OCI-LY1 (cell line): ENCODE measurements at regions not wholly inside any gene's neighbourhood (a gene's known extent, or its start where the extent isn't known, plus 50 kb on each side); places are given as distances from the start of the nearest gene placed in this dataset.

Source experiments
- H2AFZ ChIP-seq: fragments of 200-600 bp; sonication (generic), shearing (Covaris generic); 2 replicates; pipeline ENCODE4 v1.6.0; 2014; ENCODE audit warnings: antibody characterized with exemption, mild to moderate bottlenecking, low read length
- H3F3A ChIP-seq: fragments of 200-600 bp; sonication (generic), shearing (Covaris generic); 2 replicates; pipeline ENCODE4 v1.6.0; 2014; ENCODE audit warnings: mild to moderate bottlenecking, antibody characterized with exemption, low read length, moderate library complexity; ENCODE audit not compliant: insufficient read depth
- H3K27ac ChIP-seq: fragments of 200-600 bp; sonication (generic); 2 replicates; pipeline ENCODE4 v1.5.1; 2014; ENCODE audit warnings: low read length, mixed run types, mild to moderate bottlenecking, low read depth; ENCODE audit not compliant: poor library complexity, severe bottlenecking
- H3K27me3 ChIP-seq: fragments of 200-600 bp; sonication (generic); 2 replicates; pipeline ENCODE4 v1.6.0; 2014; ENCODE audit warnings: antibody characterized with exemption, mild to moderate bottlenecking, low read length, moderate library complexity; ENCODE audit not compliant: insufficient read depth
- H3K36me3 ChIP-seq: fragments of 200-600 bp; sonication (generic); 2 replicates; pipeline ENCODE4 v1.6.1; 2014; ENCODE audit warnings: mild to moderate bottlenecking, antibody characterized with exemption, low read length, moderate library complexity, mixed read lengths; ENCODE audit not compliant: insufficient read depth
- H3K4me1 ChIP-seq: fragments of 200-600 bp; sonication (generic); 2 replicates; pipeline ENCODE4 v1.5.1; 2014; ENCODE audit warnings: mild to moderate bottlenecking, low read length, moderate library complexity; ENCODE audit not compliant: insufficient read depth, severe bottlenecking
- H3K4me2 ChIP-seq: fragments of 200-600 bp; sonication (generic), shearing (Covaris generic); 2 replicates; pipeline ENCODE4 v1.6.1; 2014; ENCODE audit warnings: low read length
- H3K4me3 ChIP-seq: fragments of 200-600 bp; sonication (generic); 2 replicates; pipeline ENCODE4 v1.5.1; 2014; ENCODE audit warnings: low read length, low read depth, mild to moderate bottlenecking, mixed read lengths; ENCODE audit not compliant: poor library complexity, severe bottlenecking
- H3K79me2 ChIP-seq: fragments of 200-600 bp; shearing (Covaris generic); 2 replicates; pipeline ENCODE4 v1.6.1; 2016; ENCODE audit warnings: mixed run types, low read length, mixed read lengths; ENCODE audit not compliant: insufficient read depth
- H3K9ac ChIP-seq: fragments of 200-600 bp; sonication (generic), shearing (Covaris generic); 2 replicates; pipeline ENCODE4 v1.6.1; 2014; ENCODE audit warnings: mild to moderate bottlenecking, low read length, mixed read lengths
- H3K9me2 ChIP-seq: fragments of 200-600 bp; sonication (generic), shearing (Covaris generic); 2 replicates; pipeline ENCODE4 v1.6.1; 2014; ENCODE audit warnings: low read depth, mild to moderate bottlenecking, low read length, mixed read lengths
- H3K9me3 ChIP-seq: fragments of 200-600 bp; shearing (Covaris generic); 2 replicates; pipeline ENCODE4 v1.6.1; 2014; ENCODE audit warnings: low read length, mixed read lengths
- H4K20me1 ChIP-seq: fragments of 200-600 bp; sonication (generic), shearing (Covaris generic); 2 replicates; pipeline ENCODE4 v1.6.0; 2016; ENCODE audit warnings: mild to moderate bottlenecking, low read length; ENCODE audit not compliant: insufficient read depth
- EZH2 ChIP-seq: fragments of 200-600 bp; sonication (generic), shearing (Covaris generic); IDR thresholded peaks from 2 replicates; pipeline ENCODE4 v1.8.0; 2017; ENCODE audit warnings: borderline replicate concordance, mixed run types, mild to moderate bottlenecking, antibody characterized with exemption, low read length, moderate library complexity, mixed read lengths
- TF ChIP-seq, protein P1 (sequence below): fragments of 200-600 bp; sonication (generic), shearing (Covaris generic); IDR thresholded peaks from 2 replicates; pipeline ENCODE4 v1.5.1; 2017; ENCODE audit warnings: mild to moderate bottlenecking, antibody characterized with exemption, low read length, moderate library complexity, mixed read lengths

DNA sequence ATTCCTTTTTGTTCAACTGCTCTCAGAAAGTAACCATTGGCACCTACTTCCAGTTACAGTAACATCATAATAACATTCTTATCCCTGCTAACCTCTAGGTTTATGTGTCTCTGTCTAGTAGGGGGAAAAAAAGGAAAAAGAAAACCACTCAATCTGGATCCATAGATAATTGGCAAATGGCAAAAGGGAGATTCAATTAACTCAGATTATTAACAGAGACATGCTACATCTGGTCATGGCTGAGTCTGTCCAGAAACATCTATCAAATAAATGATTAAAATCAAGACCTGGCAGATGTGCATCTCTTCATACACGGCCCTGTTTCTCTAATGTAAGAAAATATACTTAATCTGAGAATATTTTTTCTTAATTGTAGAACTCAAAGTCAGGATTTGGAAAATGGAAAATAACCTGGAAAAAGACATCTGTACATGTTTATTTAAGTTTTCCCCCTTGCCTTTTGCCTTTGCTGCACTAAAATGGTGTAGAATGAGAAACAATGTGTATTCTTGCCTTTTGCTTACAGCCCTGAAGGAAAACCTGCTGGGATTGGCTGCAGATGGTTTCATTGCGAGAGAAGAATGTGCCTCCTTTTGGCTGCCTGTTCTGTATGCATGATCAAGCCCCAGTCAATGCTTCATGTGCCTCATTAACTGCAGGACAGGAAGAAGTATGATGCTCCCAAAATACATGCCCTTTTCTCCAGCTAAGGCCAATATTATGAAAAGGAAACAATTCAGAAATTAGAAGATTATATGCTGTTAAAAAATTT lies 921.6 kb upstream of the PCDH20 start:
- H3F3A ChIP-seq, result no peaks in the 10 kb centered on the region
- no peaks in the 10 kb centered on the region for H3K9me2 ChIP-seq
- peak overlapping the region; percentile 13 for H3K27ac ChIP-seq
- H3K9me3 ChIP-seq, result no peaks in the 10 kb centered on the region
- H3K4me1 ChIP-seq, result peaks cover 14% of the 10 kb centered on the region
- H4K20me1 ChIP-seq, result no peaks in the 10 kb centered on the region
- no peaks in the 10 kb centered on the region for H3K79me2 ChIP-seq
- H3K27me3 ChIP-seq, result no peaks in the 10 kb centered on the region
- no peaks in the 10 kb centered on the region for H3K36me3 ChIP-seq
- no peak overlapping the region for H3K4me3 ChIP-seq
- H2AFZ ChIP-seq, result peak overlapping the region; percentile 86; the same call in 1 of the 2 replicates
- TF ChIP-seq, protein P1, sequence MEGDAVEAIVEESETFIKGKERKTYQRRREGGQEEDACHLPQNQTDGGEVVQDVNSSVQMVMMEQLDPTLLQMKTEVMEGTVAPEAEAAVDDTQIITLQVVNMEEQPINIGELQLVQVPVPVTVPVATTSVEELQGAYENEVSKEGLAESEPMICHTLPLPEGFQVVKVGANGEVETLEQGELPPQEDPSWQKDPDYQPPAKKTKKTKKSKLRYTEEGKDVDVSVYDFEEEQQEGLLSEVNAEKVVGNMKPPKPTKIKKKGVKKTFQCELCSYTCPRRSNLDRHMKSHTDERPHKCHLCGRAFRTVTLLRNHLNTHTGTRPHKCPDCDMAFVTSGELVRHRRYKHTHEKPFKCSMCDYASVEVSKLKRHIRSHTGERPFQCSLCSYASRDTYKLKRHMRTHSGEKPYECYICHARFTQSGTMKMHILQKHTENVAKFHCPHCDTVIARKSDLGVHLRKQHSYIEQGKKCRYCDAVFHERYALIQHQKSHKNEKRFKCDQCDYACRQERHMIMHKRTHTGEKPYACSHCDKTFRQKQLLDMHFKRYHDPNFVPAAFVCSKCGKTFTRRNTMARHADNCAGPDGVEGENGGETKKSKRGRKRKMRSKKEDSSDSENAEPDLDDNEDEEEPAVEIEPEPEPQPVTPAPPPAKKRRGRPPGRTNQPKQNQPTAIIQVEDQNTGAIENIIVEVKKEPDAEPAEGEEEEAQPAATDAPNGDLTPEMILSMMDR, result no peak
- TF ChIP-seq EZH2, result no peak
- no peak overlapping the region for H3K4me2 ChIP-seq
- no peak overlapping the region for H3K9ac ChIP-seq

DNA sequence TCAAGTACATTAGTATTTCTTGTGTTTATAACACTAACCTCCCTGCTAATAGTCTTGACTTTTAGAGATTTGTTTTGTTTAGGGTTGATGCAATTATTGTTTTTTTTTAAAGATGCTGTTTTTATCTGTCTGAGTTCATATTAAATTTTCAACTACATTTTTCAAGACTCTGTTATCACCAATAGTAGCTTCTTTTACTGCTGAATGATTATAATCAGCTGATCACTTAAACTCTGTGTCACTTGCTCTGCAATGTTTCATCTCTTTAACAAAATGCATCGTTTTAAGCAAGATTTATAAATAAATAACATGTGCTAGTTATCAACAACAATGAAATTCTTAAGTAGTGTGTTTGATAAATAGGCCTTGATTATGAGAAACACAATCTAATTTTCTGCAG lies 920.9 kb upstream of the PCDH20 start:
- TF ChIP-seq, protein P1, result no peak
- TF ChIP-seq EZH2, result no peak

DNA sequence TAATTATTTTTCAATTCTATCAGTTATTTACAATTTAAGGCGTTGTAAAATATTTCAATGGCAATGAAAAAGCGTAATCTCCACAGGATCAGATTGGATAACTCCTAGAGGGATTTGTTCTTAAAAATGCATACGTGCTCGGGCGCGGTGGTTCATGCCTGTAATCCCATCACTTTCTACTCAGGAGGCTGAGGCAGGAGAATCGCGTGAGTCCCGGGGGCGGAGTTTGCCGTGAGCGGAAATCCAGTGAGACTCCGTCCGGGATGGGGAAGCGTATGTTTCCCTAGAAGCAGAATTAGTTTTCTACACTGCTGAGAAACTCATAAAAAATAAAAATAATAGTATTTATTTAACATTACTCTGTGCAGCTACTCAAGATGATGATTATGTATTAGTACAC lies 917.8 kb upstream of the PCDH20 start:
- no peaks in the 10 kb centered on the region for H4K20me1 ChIP-seq
- H3K27ac ChIP-seq, result no peak overlapping the region
- H3K4me3 ChIP-seq, result no peak overlapping the region
- no peak overlapping the region for H2AFZ ChIP-seq
- no peaks in the 10 kb centered on the region for H3K9me2 ChIP-seq
- H3K4me2 ChIP-seq, result no peak overlapping the region
- H3F3A ChIP-seq, result no peaks in the 10 kb centered on the region
- H3K79me2 ChIP-seq, result no peaks in the 10 kb centered on the region
- no peak overlapping the region for H3K9ac ChIP-seq
- no peaks in the 10 kb centered on the region for H3K9me3 ChIP-seq
- H3K36me3 ChIP-seq, result no peaks in the 10 kb centered on the region
- H3K27me3 ChIP-seq, result no peaks in the 10 kb centered on the region
- H3K4me1 ChIP-seq, result peaks cover 14% of the 10 kb centered on the region
- no peak for TF ChIP-seq EZH2
- TF ChIP-seq, protein P1, result no peak

More for the DNA sequence above, 920.9 kb upstream of the PCDH20 start:
- Histone ChIP-seq H3F3A (no peaks in the 10 kb centered on the region), H3K9ac (no peak overlapping the region), H3K79me2 (no peaks in the 10 kb centered on the region), H3K9me3 (no peaks in the 10 kb centered on the region), H3K9me2 (no peaks in the 10 kb centered on the region), H3K4me3 (no peak overlapping the region), H3K4me1 (peaks cover 14% of the 10 kb centered on the region), H4K20me1 (no peaks in the 10 kb centered on the region), H3K4me2 (no peak overlapping the region), H3K36me3 (no peaks in the 10 kb centered on the region), H2AFZ (no peak overlapping the region), H3K27me3 (no peaks in the 10 kb centered on the region), H3K27ac (no peak overlapping the region)
